ENCODE measurements at regions not wholly inside any gene's neighbourhood (a gene's known extent, or its start where the extent isn't known, plus 50 kb on each side); places are given as distances from the start of the nearest gene placed in this dataset.
"Not testable (repeated sequence)": the region's sequence is repeated elsewhere in the genome, so short reads cannot be mapped to it uniquely, and the experiment has no call there.

GRCh38 chr4:110848787-110849186 lies 225.9 kb upstream of the PITX2 start:
- DNase-seq (ENCODE audit: low read depth in 2 of 2), result no peak

GRCh38 chr4:110849461-110849860 lies 226.6 kb upstream of the PITX2 start:
- DNase-seq (ENCODE audit: low read depth in 2 of 2), result no peak

GRCh38 chr4:110850461-110851442 lies 227.9 kb upstream of the PITX2 start:
- no peak for DNase-seq (ENCODE audit: low read depth in 2 of 2)

GRCh38 chr4:110851989-110852388 lies 229.1 kb upstream of the PITX2 start:
- no peak for DNase-seq (ENCODE audit: low read depth in 2 of 2)

- DNase-seq (ENCODE audit: low read depth in 2 of 2), result no peak
These were observed 229.9 kb upstream of the PITX2 start for GRCh38 chr4:110852793-110853192.

GRCh38 chr4:110853242-110853641 lies 230.4 kb upstream of the PITX2 start:
- DNase-seq (ENCODE audit: low read depth in 2 of 2), result no peak

GRCh38 chr4:110854021-110854678 lies 231.3 kb upstream of the PITX2 start:
- DNase-seq (ENCODE audit: low read depth in 2 of 2), result no peak

- no peak for DNase-seq (ENCODE audit: low read depth in 2 of 2)
These were observed 237.2 kb upstream of the PITX2 start for GRCh38 chr4:110860125-110860524.

- DNase-seq (ENCODE audit: low read depth in 2 of 2), result no peak
These were observed 238.0 kb upstream of the PITX2 start for GRCh38 chr4:110860901-110861300.

- no peak for DNase-seq (ENCODE audit: low read depth in 2 of 2)
These were observed 242.9 kb upstream of the PITX2 start for GRCh38 chr4:110865611-110866259.

- DNase-seq (ENCODE audit: low read depth in 2 of 2), result no peak
These were observed 244.5 kb upstream of the PITX2 start for GRCh38 chr4:110867251-110867960.

GRCh38 chr4:110867981-110868720 lies 245.3 kb upstream of the PITX2 start:
- no peak for DNase-seq (ENCODE audit: low read depth in 2 of 2)

GRCh38 chr4:110869114-110869513 lies 246.2 kb upstream of the PITX2 start:
- DNase-seq (ENCODE audit: low read depth in 2 of 2), result no peak

GRCh38 chr4:110869862-110870572 lies 247.1 kb upstream of the PITX2 start:
- no peak for DNase-seq (ENCODE audit: low read depth in 2 of 2)

GRCh38 chr4:110876214-110876613 lies 253.3 kb upstream of the PITX2 start:
- DNase-seq (ENCODE audit: low read depth in 2 of 2), result not testable (repeated sequence)

GRCh38 chr4:110876866-110877265 lies 254.0 kb upstream of the PITX2 start:
- no peak for DNase-seq (ENCODE audit: low read depth in 2 of 2)

GRCh38 chr4:110877778-110878370 lies 255.0 kb upstream of the PITX2 start:
- no peak for DNase-seq (ENCODE audit: low read depth in 2 of 2)

- DNase-seq (ENCODE audit: low read depth in 2 of 2), result no peak
These were observed 255.5 kb upstream of the PITX2 start for GRCh38 chr4:110878413-110878812.

- no peak for DNase-seq (ENCODE audit: low read depth in 2 of 2)
These were observed 256.1 kb upstream of the PITX2 start for GRCh38 chr4:110878956-110879355.

- no peak for DNase-seq (ENCODE audit: low read depth in 2 of 2)
These were observed 263.4 kb upstream of the PITX2 start for GRCh38 chr4:110886270-110886669.

Data from stimulated activated CD4-positive, alpha-beta T cell treated with anti-CD3 and anti-CD28 coated beads, Interleukin-15, amount 100 ng/mL, for 48 hours (primary cell).